Activated T-cell treated with anti-CD3 and anti-CD28 coated beads, Interleukin-2, amount 50 U/mL, for 72 hours (primary cell): ENCODE measurements at regions not wholly inside any gene's neighbourhood (a gene's known extent, or its start where the extent isn't known, plus 50 kb on each side); places are given as distances from the start of the nearest gene placed in this dataset.
"Not testable (repeated sequence)": the region's sequence is repeated elsewhere in the genome, so short reads cannot be mapped to it uniquely, and the experiment has no call there.

ENCODE experiments used
- ATAC-seq, 2 donors: fragments of 150-1000 bp; cut with Tn5 transposase; replicated peaks in 1 of 2; 2 replicates each; pipeline ENCODE4 v1.10.0; 2021; ENCODE audit warnings: moderate library complexity in 2 of 2, mild to moderate bottlenecking in 1 of 2
- DNase-seq, 2 donors: peaks; one replicate each; pipeline ENCODE4 v3.0.0; 2021 to 2022; ENCODE audit warnings: mixed read lengths in 1 of 2
- H3K27ac Mint-ChIP-seq: one replicate; pipeline ENCODE4 v1.8.0; 2022; ENCODE audit warnings: mild to moderate bottlenecking, moderate library complexity, mixed read lengths
- H3K27me3 Mint-ChIP-seq: one replicate; pipeline ENCODE4 v1.8.0; 2022; ENCODE audit warnings: low read depth, mixed read lengths
- H3K36me3 Mint-ChIP-seq, 2 donors: one replicate each; pipeline ENCODE4 v1.8.0; 2022; ENCODE audit warnings: mixed read lengths in 2 of 2, mild to moderate bottlenecking in 1 of 2; ENCODE audit not compliant: insufficient read depth in 2 of 2
- H3K4me1 Mint-ChIP-seq: one replicate; pipeline ENCODE4 v1.8.0; 2022; ENCODE audit warnings: low read depth, mixed read lengths
- H3K4me3 Mint-ChIP-seq, 2 donors: one replicate each; pipeline ENCODE4 v1.8.0; 2022; ENCODE audit warnings: mild to moderate bottlenecking in 2 of 2, mixed read lengths in 2 of 2, moderate library complexity in 2 of 2
- H3K9me3 Mint-ChIP-seq, 2 donors: one replicate each; pipeline ENCODE4 v1.8.0; 2022; ENCODE audit warnings: mixed read lengths in 2 of 2

- Mint-ChIP-seq H3K4me3 (no peak overlapping the region), H3K9me3 (peaks cover 0 to 4% of the 10 kb centered on the region in 2 donors), H3K27ac (no peak overlapping the region), H3K27me3 (no peaks in the 10 kb centered on the region), H3K4me1 (no peaks in the 10 kb centered on the region), H3K36me3 (no peaks in the 10 kb centered on the region)
- no peak for DNase-seq
- ATAC-seq, result no peak
Observed at GRCh38 chr4:115515772-115516171, 402.4 kb upstream of the NDST4 start.

- no peaks in the 10 kb centered on the region for H3K36me3 Mint-ChIP-seq
- no peak overlapping the region for H3K4me3 Mint-ChIP-seq
- no peak for DNase-seq
- H3K27ac Mint-ChIP-seq, result no peak overlapping the region
- no peak for ATAC-seq
- no peaks in the 10 kb centered on the region for H3K4me1 Mint-ChIP-seq
- peaks cover 0 to 4% of the 10 kb centered on the region in 2 donors for H3K9me3 Mint-ChIP-seq
- no peaks in the 10 kb centered on the region for H3K27me3 Mint-ChIP-seq
Observed at GRCh38 chr4:115515366-115515765, 401.9 kb upstream of the NDST4 start.

DNA sequence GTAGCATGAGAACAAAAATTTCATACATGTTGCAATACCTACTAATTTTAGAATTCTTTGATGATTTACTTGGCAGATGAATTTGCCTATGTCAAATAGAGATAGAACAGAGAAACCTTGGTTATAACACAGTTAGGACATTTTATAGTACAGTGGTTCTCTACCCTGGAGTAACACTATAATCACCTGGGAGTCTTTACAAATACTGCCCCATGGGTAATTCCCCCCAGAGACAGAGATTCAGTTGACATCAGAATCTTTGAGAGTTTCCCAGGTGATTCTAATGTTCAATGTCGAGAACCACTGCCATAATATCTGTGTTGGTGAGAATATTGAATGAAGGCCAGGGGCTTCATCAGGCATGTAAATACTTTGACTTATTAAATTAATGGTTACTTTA lies 401.3 kb upstream of the NDST4 start:
- Mint-ChIP-seq H3K4me1 (no peaks in the 10 kb centered on the region), H3K36me3 (no peaks in the 10 kb centered on the region), H3K4me3 (no peak overlapping the region), H3K9me3 (peaks cover 0 to 4% of the 10 kb centered on the region in 2 donors), H3K27ac (no peak overlapping the region), H3K27me3 (no peaks in the 10 kb centered on the region)
- ATAC-seq, result no peak
- DNase-seq, result no peak

DNA sequence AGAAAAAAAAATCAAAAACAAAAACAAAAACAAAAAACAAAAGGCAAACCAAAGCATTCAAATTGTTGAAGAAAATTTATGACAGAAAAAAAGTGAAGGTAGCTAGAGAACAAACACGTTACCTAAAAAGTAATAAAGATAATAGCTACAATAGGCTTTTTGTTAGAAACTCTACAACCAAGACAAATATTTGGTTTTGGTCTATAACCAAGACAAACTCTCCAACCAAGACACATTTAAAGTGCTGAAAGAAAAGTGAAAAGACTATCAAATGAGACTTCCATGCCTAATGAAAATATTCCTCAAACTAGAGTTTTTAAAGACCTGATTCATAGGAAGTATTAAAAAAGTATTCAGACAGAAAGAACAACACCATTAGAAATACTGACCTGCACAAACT lies 391.9 kb upstream of the NDST4 start:
- no peak for DNase-seq
- Mint-ChIP-seq H3K4me3 (no peak overlapping the region), H3K27me3 (no peaks in the 10 kb centered on the region), H3K27ac (no peak overlapping the region), H3K4me1 (no peaks in the 10 kb centered on the region), H3K9me3 (peaks cover 4 to 5% of the 10 kb centered on the region in 2 donors), H3K36me3 (peaks cover 0 to 1% of the 10 kb centered on the region in 2 donors)
- ATAC-seq, result no peak

DNA sequence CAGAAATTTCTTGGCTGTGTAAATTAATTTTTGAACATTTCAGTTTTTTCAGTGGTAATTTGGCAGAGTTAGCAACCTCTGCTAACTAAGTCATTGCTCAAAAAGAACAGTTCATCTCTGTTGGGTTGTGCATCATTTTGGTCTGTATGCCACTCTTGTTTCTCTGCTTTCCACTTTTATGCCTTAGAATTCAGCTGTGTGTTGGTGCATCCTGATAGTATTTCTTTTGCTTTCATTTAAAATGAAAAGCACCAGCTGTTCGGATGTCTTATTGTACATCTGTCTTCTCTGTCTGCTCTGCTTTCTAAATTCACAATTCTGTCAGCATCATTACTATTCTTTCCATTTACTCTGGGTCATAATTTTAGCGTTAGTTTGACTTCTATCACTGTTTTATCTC lies 388.2 kb upstream of the NDST4 start:
- Mint-ChIP-seq H3K4me3 (no peak overlapping the region), H3K27me3 (no peaks in the 10 kb centered on the region), H3K36me3 (peaks cover 0 to 1% of the 10 kb centered on the region in 2 donors), H3K27ac (no peak overlapping the region), H3K9me3 (peaks cover 4 to 5% of the 10 kb centered on the region in 2 donors), H3K4me1 (no peaks in the 10 kb centered on the region)
- ATAC-seq (no peak), DNase-seq (no peak)

DNA sequence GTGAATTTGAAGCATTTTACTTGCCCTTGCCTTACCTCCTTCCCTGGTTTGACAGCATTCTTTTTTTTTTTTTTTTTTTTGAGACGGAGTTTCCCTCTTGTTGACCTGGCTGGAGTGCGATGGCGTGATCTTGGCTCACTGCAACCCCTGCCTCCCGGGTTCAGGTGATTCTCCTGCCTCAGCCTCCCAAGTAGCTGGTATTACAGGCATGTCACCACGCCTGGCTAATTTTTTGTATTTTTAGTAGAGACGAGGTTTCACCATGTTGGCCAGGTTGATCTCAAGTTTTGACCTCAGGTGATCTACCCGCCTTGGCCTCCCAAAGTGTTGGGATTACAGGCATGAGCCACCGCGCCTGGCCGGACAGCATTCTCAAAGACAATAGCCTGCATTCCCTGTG lies 380.4 kb upstream of the NDST4 start:
- H3K4me1 Mint-ChIP-seq, H3K27ac Mint-ChIP-seq, H3K9me3 Mint-ChIP-seq, DNase-seq, ATAC-seq, H3K36me3 Mint-ChIP-seq, H3K27me3 Mint-ChIP-seq, H3K4me3 Mint-ChIP-seq: not testable (repeated sequence)

GRCh38 chr4:115491686-115492085 lies 378.3 kb upstream of the NDST4 start:
- Mint-ChIP-seq H3K27me3 (no peaks in the 10 kb centered on the region), H3K4me1 (no peaks in the 10 kb centered on the region)
- DNase-seq, result no peak

GRCh38 chr4:115489279-115489678 lies 375.9 kb upstream of the NDST4 start:
- Mint-ChIP-seq H3K4me1 (no peaks in the 10 kb centered on the region), H3K36me3 (no peaks in the 10 kb centered on the region), H3K4me3 (no peak overlapping the region), H3K27ac (no peak overlapping the region), H3K9me3 (peaks cover 0 to 2% of the 10 kb centered on the region in 2 donors), H3K27me3 (no peaks in the 10 kb centered on the region)
- ATAC-seq, result no peak
- no peak for DNase-seq

More at GRCh38 chr4:115491686-115492085, 378.3 kb upstream of the NDST4 start:
- no peaks in the 10 kb centered on the region for H3K36me3 Mint-ChIP-seq
- peaks cover 3 to 4% of the 10 kb centered on the region in 2 donors for H3K9me3 Mint-ChIP-seq
- ATAC-seq, result no peak
- H3K4me3 Mint-ChIP-seq, result no peak overlapping the region
- H3K27ac Mint-ChIP-seq, result no peak overlapping the region

DNA sequence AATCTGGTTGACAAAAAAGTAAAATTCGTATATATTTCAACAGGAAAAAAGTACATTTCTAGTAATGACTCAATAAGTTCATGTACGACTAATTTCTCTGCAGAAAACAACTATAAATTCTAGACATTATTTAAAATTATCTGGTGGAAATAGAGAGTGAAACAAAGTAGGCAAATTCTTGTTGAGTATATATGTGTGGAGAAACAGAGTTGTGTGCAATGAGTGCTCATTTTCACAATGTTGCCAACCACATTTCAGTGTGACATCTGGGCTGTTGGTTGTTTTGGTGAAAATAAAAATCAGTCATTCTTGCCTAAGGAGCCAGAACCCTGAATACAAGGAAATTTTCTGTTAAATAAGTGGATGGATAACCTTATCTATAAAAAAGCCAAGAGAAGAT lies 372.0 kb upstream of the NDST4 start:
- no peaks in the 10 kb centered on the region for H3K36me3 Mint-ChIP-seq
- H3K9me3 Mint-ChIP-seq, result peaks cover 0 to 3% of the 10 kb centered on the region in 2 donors
- no peaks in the 10 kb centered on the region for H3K4me1 Mint-ChIP-seq
- no peak overlapping the region for H3K4me3 Mint-ChIP-seq
- DNase-seq (no peak), ATAC-seq (no peak)
- no peak overlapping the region for H3K27ac Mint-ChIP-seq
- H3K27me3 Mint-ChIP-seq, result no peaks in the 10 kb centered on the region

- Mint-ChIP-seq H3K27me3 (no peaks in the 10 kb centered on the region), H3K36me3 (no peaks in the 10 kb centered on the region), H3K4me3 (no peak overlapping the region), H3K4me1 (no peaks in the 10 kb centered on the region), H3K27ac (no peak overlapping the region), H3K9me3 (peaks cover 0 to 1% of the 10 kb centered on the region in 2 donors)
- ATAC-seq (no peak), DNase-seq (no peak)
Observed at GRCh38 chr4:115484479-115484878, 371.1 kb upstream of the NDST4 start.

DNA sequence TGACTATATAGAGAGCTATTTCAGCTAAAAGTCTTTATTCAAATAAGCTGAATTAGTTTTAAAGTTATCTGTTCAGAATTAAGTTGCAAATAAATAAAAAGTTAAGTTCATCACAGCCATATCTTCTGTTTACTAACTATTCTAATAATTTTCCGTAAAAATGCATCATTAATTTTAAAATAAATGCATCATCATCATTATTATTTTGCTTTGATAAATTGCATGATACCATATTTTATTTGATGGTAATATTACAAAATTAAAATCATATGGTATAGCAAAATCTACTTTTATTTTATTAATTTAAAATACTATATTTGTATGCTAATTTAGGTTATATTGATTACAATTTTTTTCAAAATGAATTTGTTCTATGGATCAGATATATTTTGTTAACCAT lies 357.3 kb upstream of the NDST4 start:
- DNase-seq (no peak), ATAC-seq (no peak)
- Mint-ChIP-seq H3K4me3 (no peak overlapping the region), H3K27me3 (no peaks in the 10 kb centered on the region), H3K27ac (no peak overlapping the region), H3K36me3 (no peaks in the 10 kb centered on the region), H3K4me1 (no peaks in the 10 kb centered on the region), H3K9me3 (peaks cover 0 to 4% of the 10 kb centered on the region in 2 donors)

GRCh38 chr4:115459301-115459700 lies 345.9 kb upstream of the NDST4 start:
- not testable (repeated sequence) for H3K36me3 Mint-ChIP-seq, H3K27ac Mint-ChIP-seq, ATAC-seq, H3K27me3 Mint-ChIP-seq, H3K9me3 Mint-ChIP-seq, H3K4me3 Mint-ChIP-seq, DNase-seq, H3K4me1 Mint-ChIP-seq

DNA sequence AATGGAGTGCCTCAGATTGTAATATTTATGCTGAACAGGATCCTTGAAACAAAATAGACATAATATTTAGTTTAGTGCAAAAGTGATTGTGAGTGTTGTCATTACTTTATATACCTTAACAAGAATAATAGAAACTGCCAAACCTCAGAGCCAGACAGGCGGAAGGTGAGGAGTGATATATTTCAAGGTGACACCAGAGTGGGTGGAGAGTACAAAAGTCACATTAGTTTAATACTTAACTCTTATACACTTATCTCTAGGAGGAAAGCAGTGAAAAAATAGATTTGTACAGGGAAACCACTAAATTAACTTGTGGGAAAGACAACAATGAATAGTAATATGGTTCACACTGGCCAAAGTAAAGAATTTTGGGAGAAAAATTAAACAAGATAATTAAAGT lies 342.8 kb upstream of the NDST4 start:
- Mint-ChIP-seq H3K4me1 (no peaks in the 10 kb centered on the region), H3K27ac (no peak overlapping the region), H3K4me3 (no peak overlapping the region), H3K9me3 (peaks cover 1 to 4% of the 10 kb centered on the region in 2 donors), H3K27me3 (no peaks in the 10 kb centered on the region), H3K36me3 (no peaks in the 10 kb centered on the region)
- ATAC-seq, result no peak
- DNase-seq, result no peak

GRCh38 chr4:115454228-115454627 lies 340.8 kb upstream of the NDST4 start:
- H3K9me3 Mint-ChIP-seq, result peaks cover 5 to 7% of the 10 kb centered on the region in 2 donors

More at GRCh38 chr4:115454228-115454627, 340.8 kb upstream of the NDST4 start:
- H3K27me3 Mint-ChIP-seq, result no peaks in the 10 kb centered on the region
- H3K27ac Mint-ChIP-seq, result no peak overlapping the region
- H3K4me1 Mint-ChIP-seq, result no peaks in the 10 kb centered on the region
- no peaks in the 10 kb centered on the region for H3K36me3 Mint-ChIP-seq
- ATAC-seq, result no peak
- DNase-seq, result no peak
- no peak overlapping the region for H3K4me3 Mint-ChIP-seq
